HL-60 (cell line): ENCODE measurements at regions not wholly inside any gene's neighbourhood (a gene's known extent, or its start where the extent isn't known, plus 50 kb on each side); places are given as distances from the start of the nearest gene placed in this dataset.

ENCODE experiments used
- POLR2AphosphoS5 ChIP-seq: IDR thresholded peaks from 2 replicates; pipeline ENCODE4 v1.6.1; 2012; ENCODE audit warnings: low read depth
- TF ChIP-seq, protein P1 (sequence below): IDR thresholded peaks from one replicate; pipeline ENCODE4 v1.5.1; 2011; ENCODE audit warnings: low read length, control low read depth, inconsistent platforms; ENCODE audit not compliant: insufficient read depth

DNA sequence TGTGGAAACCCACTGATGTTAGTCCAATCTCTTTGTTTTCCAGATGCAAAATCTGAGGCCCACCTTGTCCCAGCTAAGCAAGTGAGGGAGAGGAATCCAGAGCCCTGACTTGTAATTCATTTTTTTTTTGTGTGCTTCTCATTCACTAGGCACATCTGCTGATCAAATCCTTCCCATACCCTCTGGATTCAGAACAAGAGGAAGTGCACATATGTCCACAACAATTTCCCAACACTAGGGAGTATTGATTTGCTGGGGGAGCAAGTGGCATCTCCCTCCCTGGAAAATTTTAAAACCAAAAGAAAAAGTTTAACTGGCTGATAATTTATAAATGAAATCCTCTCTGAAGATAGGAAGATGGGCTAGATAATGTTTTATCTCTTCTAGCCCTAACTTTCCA is 94.6 kb upstream of the RFC3 start:
- TF ChIP-seq, protein P1, sequence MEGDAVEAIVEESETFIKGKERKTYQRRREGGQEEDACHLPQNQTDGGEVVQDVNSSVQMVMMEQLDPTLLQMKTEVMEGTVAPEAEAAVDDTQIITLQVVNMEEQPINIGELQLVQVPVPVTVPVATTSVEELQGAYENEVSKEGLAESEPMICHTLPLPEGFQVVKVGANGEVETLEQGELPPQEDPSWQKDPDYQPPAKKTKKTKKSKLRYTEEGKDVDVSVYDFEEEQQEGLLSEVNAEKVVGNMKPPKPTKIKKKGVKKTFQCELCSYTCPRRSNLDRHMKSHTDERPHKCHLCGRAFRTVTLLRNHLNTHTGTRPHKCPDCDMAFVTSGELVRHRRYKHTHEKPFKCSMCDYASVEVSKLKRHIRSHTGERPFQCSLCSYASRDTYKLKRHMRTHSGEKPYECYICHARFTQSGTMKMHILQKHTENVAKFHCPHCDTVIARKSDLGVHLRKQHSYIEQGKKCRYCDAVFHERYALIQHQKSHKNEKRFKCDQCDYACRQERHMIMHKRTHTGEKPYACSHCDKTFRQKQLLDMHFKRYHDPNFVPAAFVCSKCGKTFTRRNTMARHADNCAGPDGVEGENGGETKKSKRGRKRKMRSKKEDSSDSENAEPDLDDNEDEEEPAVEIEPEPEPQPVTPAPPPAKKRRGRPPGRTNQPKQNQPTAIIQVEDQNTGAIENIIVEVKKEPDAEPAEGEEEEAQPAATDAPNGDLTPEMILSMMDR = no peak
- TF ChIP-seq POLR2AphosphoS5 = no peak
